GM06990 (cell line): ENCODE measurements at regions not wholly inside any gene's neighbourhood (a gene's known extent, or its start where the extent isn't known, plus 50 kb on each side); places are given as distances from the start of the nearest gene placed in this dataset.
"Not testable (repeated sequence)": the region's sequence is repeated elsewhere in the genome, so short reads cannot be mapped to it uniquely, and the experiment has no call there.

Experiments
- DNase-seq: peaks from one replicate; pipeline ENCODE4 v3.0.0-alpha.2; 2011; ENCODE audit not compliant: insufficient read length; ENCODE audit errors: extremely low read depth
- H3K27me3 ChIP-seq: replicated peaks from 2 replicates; pipeline ENCODE4 v1.6.0; 2011; ENCODE audit warnings: low read length; ENCODE audit not compliant: control insufficient read depth, insufficient read depth
- H3K36me3 ChIP-seq: 2 replicates; pipeline ENCODE4 v1.5.1; 2011; ENCODE audit warnings: low read length; ENCODE audit not compliant: control insufficient read depth, insufficient read depth
- H3K4me3 ChIP-seq: replicated peaks from 2 replicates; pipeline ENCODE4 v1.5.1; 2011; ENCODE audit warnings: low read depth, mild to moderate bottlenecking, control low read depth, low read length
- CTCF ChIP-seq: IDR thresholded peaks from 2 replicates; pipeline ENCODE4 v1.5.1; 2011; ENCODE audit warnings: low read length, control low read depth, mild to moderate bottlenecking, inconsistent platforms; ENCODE audit not compliant: insufficient read depth, poor library complexity, severe bottlenecking

- H3K27me3 ChIP-seq: no peaks in the 10 kb centered on the region
- no peak overlapping the region for H3K4me3 ChIP-seq
- TF ChIP-seq CTCF: no peak
- DNase-seq: no peak
- H3K36me3 ChIP-seq: no peaks in the 10 kb centered on the region
Observed at GRCh38 chr13:38452656-38453055, 103.0 kb downstream of the UFM1 start.

DNA sequence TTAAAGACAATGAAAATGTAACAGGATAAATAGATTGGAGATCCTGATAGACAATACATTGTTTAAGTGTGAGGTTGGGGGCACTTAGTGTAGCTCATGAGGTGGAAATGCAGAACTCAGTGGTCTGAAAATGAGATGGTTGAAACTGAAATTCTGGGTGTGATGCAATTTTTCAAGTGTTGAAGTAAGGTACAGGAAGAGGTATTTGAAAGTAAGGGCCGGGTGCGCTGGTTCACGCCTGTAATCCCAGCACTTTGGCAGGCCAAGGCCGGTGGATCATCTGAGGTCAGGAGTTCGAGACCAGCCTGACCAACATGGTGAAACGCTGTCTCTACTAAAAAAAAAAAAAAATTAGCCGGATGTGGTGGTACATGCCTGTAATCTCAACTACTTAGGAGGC is 113.0 kb downstream of the UFM1 start:
- DNase-seq: peak; percentile 0
- no peak overlapping the region for H3K4me3 ChIP-seq
- H3K27me3 ChIP-seq: no peaks in the 10 kb centered on the region
- no peaks in the 10 kb centered on the region for H3K36me3 ChIP-seq
- no peak for TF ChIP-seq CTCF

DNA sequence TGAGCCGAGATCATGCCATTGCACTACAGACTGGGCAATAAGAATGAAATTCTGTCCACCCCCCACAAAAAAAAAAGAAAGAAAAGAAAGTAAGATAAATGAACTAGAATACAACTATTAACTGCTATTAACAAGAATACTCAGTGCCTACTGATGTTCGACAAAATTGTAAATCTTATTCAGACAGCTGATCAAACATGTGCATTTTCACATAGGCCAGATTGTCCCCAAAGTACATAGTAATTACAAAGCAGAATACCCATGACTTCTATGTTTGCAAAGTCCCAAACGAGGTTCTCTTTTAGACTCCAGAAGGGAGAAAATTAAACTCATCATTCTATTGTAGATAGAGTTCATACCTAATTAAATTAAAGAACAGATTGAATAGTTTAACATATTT is 113.4 kb downstream of the UFM1 start:
- DNase-seq: no peak
- Histone ChIP-seq H3K36me3 (no peaks in the 10 kb centered on the region), H3K27me3 (no peaks in the 10 kb centered on the region), H3K4me3 (no peak overlapping the region)
- no peak for TF ChIP-seq CTCF

DNA sequence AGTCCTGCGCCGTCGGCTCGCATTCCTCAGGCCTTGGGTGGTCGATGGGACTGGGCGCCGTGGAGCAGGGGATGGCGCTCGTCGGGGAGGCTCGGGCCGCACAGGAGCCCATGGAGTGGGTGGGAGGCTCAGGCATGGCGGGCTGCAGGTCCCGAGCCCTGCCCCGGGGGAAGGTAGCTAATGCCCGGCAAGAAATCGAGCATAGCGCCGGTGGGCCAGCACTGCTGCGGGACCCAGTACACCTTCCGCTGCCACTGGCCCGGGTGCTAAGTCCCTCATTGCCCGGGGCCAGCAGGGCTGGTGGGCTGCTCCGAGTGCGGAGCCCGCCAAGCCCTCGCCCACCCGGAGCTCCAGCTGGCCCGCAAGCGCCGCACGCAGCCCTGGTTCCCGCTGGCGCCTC is 122.8 kb downstream of the UFM1 start:
- H3K4me3 ChIP-seq, H3K36me3 ChIP-seq, H3K27me3 ChIP-seq, DNase-seq: not testable (repeated sequence)

GRCh38 chr13:38473305-38473704 is 123.7 kb downstream of the UFM1 start:
- DNase-seq: no peak
- no peaks in the 10 kb centered on the region; the same call in 1 of the 2 replicates for H3K27me3 ChIP-seq
- TF ChIP-seq CTCF: no peak

GRCh38 chr13:38477676-38478075 is 128.0 kb downstream of the UFM1 start:
- no peaks in the 10 kb centered on the region; the same call in 1 of the 2 replicates for H3K27me3 ChIP-seq
- DNase-seq: no peak
- TF ChIP-seq CTCF: no peak
- no peaks in the 10 kb centered on the region for H3K36me3 ChIP-seq
- no peak overlapping the region for H3K4me3 ChIP-seq

More at GRCh38 chr13:38473305-38473704, 123.7 kb downstream of the UFM1 start:
- no peaks in the 10 kb centered on the region for H3K36me3 ChIP-seq
- no peak overlapping the region for H3K4me3 ChIP-seq
